Stimulated activated CD4-positive, alpha-beta T cell treated with anti-CD3 and anti-CD28 coated beads, Interleukin-15, amount 100 ng/mL, for 24 hours (primary cell): ENCODE measurements at regions not wholly inside any gene's neighbourhood (a gene's known extent, or its start where the extent isn't known, plus 50 kb on each side); places are given as distances from the start of the nearest gene placed in this dataset.
"Not testable (repeated sequence)": the region's sequence is repeated elsewhere in the genome, so short reads cannot be mapped to it uniquely, and the experiment has no call there.

Experiments used
- DNase-seq: peaks from one replicate; pipeline ENCODE4 v3.0.0-alpha.2; 2020

- DNase-seq, result peak; percentile 81
Measured at GRCh38 chr12:4153343-4153892, 120.1 kb upstream of the CCND2 start.

- DNase-seq, result no peak
Measured at GRCh38 chr12:4152145-4152795, 121.3 kb upstream of the CCND2 start.

- DNase-seq, result no peak
Measured at GRCh38 chr12:4151362-4152121, 122.0 kb upstream of the CCND2 start.

GRCh38 chr12:4150355-4150754, 123.2 kb upstream of the CCND2 start:
- not testable (repeated sequence) for DNase-seq

- peak; percentile 65 for DNase-seq
Measured at GRCh38 chr12:4148418-4149056, 125.0 kb upstream of the CCND2 start.

GRCh38 chr12:4147031-4147481, 126.5 kb upstream of the CCND2 start:
- no peak for DNase-seq

- DNase-seq, result peak; percentile 81
Measured at GRCh38 chr12:4145990-4146859, 127.3 kb upstream of the CCND2 start.

GRCh38 chr12:4144676-4145075, 128.9 kb upstream of the CCND2 start:
- no peak for DNase-seq

GRCh38 chr12:4143896-4144295, 129.7 kb upstream of the CCND2 start:
- DNase-seq, result no peak

- no peak for DNase-seq
Measured at GRCh38 chr12:4141348-4142270, 132.0 kb upstream of the CCND2 start.

GRCh38 chr12:4140581-4141301, 132.8 kb upstream of the CCND2 start:
- DNase-seq, result no peak

GRCh38 chr12:4139191-4139590, 134.4 kb upstream of the CCND2 start:
- no peak for DNase-seq

- not testable (repeated sequence) for DNase-seq
Measured at GRCh38 chr12:4138532-4138931, 135.0 kb upstream of the CCND2 start.

- DNase-seq, result no peak
Measured at GRCh38 chr12:4138051-4138450, 135.5 kb upstream of the CCND2 start.

- no peak for DNase-seq
Measured at GRCh38 chr12:4137441-4137840, 136.1 kb upstream of the CCND2 start.

GRCh38 chr12:4137015-4137414, 136.5 kb upstream of the CCND2 start:
- no peak for DNase-seq

- peak; percentile 88 for DNase-seq
Measured at GRCh38 chr12:4135919-4136605, 137.5 kb upstream of the CCND2 start.

GRCh38 chr12:4134448-4135263, 138.9 kb upstream of the CCND2 start:
- DNase-seq, result no peak
